H1 (cell line): ENCODE measurements at regions not wholly inside any gene's neighbourhood (a gene's known extent, or its start where the extent isn't known, plus 50 kb on each side); places are given as distances from the start of the nearest gene placed in this dataset.

ENCODE experiments used
- CTCF ChIA-PET: fragments of 300-600 bp; sonication (Branson Sonifier 250); formaldehyde crosslinking; loops from one replicate; lab custom pipeline; 2021; ENCODE audit not compliant: partially characterized antibody; lab: Charles Lee
- POLR2A ChIA-PET: fragments of 300-600 bp; sonication (Branson Sonifier 250); formaldehyde crosslinking; loops from one replicate; lab custom pipeline; 2021; ENCODE audit warnings: inconsistent platforms; ENCODE audit not compliant: partially characterized antibody; lab: Charles Lee
- DNase-seq, 2 experiments: peaks; one replicate each; pipeline versions ENCODE4 v3.0.0 to v3.0.0-alpha.2; 2010 to 2022; ENCODE audit warnings: low spot score in 2 of 2, low read depth in 1 of 2, mixed read lengths in 1 of 2
- FAIRE-seq: peaks from 2 replicates; lab custom pipeline; 2011; peaks lifted over from hg19 to GRCh38; lab: Jason Lieb, UNC
- H2AFZ ChIP-seq: 2 replicates; pipeline ENCODE4 v1.8.1; 2012; ENCODE audit warnings: low read length, inconsistent platforms
- H2AK5ac ChIP-seq: 2 replicates; pipeline ENCODE4 v1.6.1; 2013; ENCODE audit warnings: low read depth, low read length
- H2BK120ac ChIP-seq: replicated peaks from 2 replicates; pipeline ENCODE3; 2013; ENCODE audit warnings: low read depth, low read length, inconsistent platforms
- H2BK12ac ChIP-seq: 2 replicates; pipeline ENCODE4 v1.6.1; 2013; ENCODE audit warnings: low read depth, low read length
- H2BK15ac ChIP-seq: 2 replicates; pipeline ENCODE4 v1.6.1; 2013; ENCODE audit warnings: low read length
- H2BK20ac ChIP-seq: 2 replicates; pipeline ENCODE4 v1.6.1; 2013; ENCODE audit warnings: low read length
- H2BK5ac ChIP-seq: 2 replicates; pipeline ENCODE4 v1.6.1; 2013; ENCODE audit warnings: low read depth, low read length
- H3K14ac ChIP-seq: 2 replicates; pipeline ENCODE4 v1.6.1; 2013; ENCODE audit warnings: inconsistent platforms; ENCODE audit not compliant: insufficient read length
- H3K18ac ChIP-seq: 2 replicates; pipeline ENCODE4 v1.6.1; 2013; ENCODE audit warnings: low read length; ENCODE audit errors: extremely low read depth
- H3K23ac ChIP-seq: 2 replicates; pipeline ENCODE4 v1.6.1; 2013; ENCODE audit warnings: inconsistent platforms; ENCODE audit not compliant: insufficient read length
- H3K23me2 ChIP-seq: 2 replicates; pipeline ENCODE4 v1.6.1; 2013; ENCODE audit warnings: low read depth, low read length
- H3K27ac ChIP-seq: 2 replicates; pipeline ENCODE4 v1.6.1; 2011; ENCODE audit warnings: low read depth, low read length, inconsistent platforms
- H3K27me3 ChIP-seq, 4 experiments: replicated peaks in 1 of 4; 1 replicate in 1 of 4; 2 replicates in 3 of 4; pipeline versions ENCODE4 v1.6.1 to v1.8.1; 2011 to 2013; ENCODE audit warnings: low read length in 3 of 4, mild to moderate bottlenecking in 3 of 4, inconsistent platforms in 2 of 4, mixed read lengths in 2 of 4, moderate library complexity in 1 of 4; ENCODE audit not compliant: control insufficient read depth in 3 of 4, insufficient read depth in 3 of 4; ENCODE audit errors: extremely low read depth in 1 of 4
- H3K36me3 ChIP-seq, 4 experiments: 2 replicates each; pipeline versions ENCODE4 v1.6.1 to v1.8.1; 2011 to 2013; ENCODE audit warnings: mild to moderate bottlenecking in 4 of 4, low read length in 3 of 4, moderate library complexity in 2 of 4, control low read depth in 1 of 4, inconsistent platforms in 1 of 4; ENCODE audit not compliant: insufficient read depth in 4 of 4, control insufficient read depth in 2 of 4
- H3K4ac ChIP-seq: replicated peaks from 2 replicates; pipeline ENCODE3; 2013; ENCODE audit warnings: low read length, low read depth, mixed read lengths, inconsistent platforms; ENCODE audit not compliant: insufficient read length
- H3K4me1 ChIP-seq, 4 experiments: replicated peaks in 1 of 4; 1 replicate in 1 of 4; 2 replicates in 3 of 4; pipeline versions ENCODE4 v1.6.1 to v1.8.1; 2011 to 2013; ENCODE audit warnings: low read length in 3 of 4, inconsistent platforms in 2 of 4, mixed read lengths in 1 of 4; ENCODE audit not compliant: insufficient read depth in 4 of 4, control insufficient read depth in 3 of 4
- H3K4me2 ChIP-seq, 2 experiments: 2 replicates each; pipeline versions ENCODE4 v1.6.1 to v1.8.1; 2011 to 2013; ENCODE audit warnings: low read depth in 2 of 2, low read length in 2 of 2, control low read depth in 1 of 2, inconsistent platforms in 1 of 2, mild to moderate bottlenecking in 1 of 2; ENCODE audit not compliant: insufficient read depth in 1 of 2
- H3K4me3 ChIP-seq, 4 experiments: fragments of 200-600, 300-600 bp in 1 of 4; sonication (generic), shearing (Covaris generic), sonication (Bioruptor Twin) in 1 of 4; 2 replicates each; pipeline versions ENCODE4 v1.5.1 to v1.8.1; 2011 to 2016; ENCODE audit warnings: low read length in 4 of 4, low read depth in 3 of 4, control low read depth in 2 of 4, inconsistent platforms in 2 of 4, mild to moderate bottlenecking in 2 of 4, mixed read lengths in 1 of 4, moderate library complexity in 1 of 4; ENCODE audit not compliant: insufficient read depth in 2 of 4; ENCODE audit errors: extremely low read depth in 1 of 4
- H3K56ac ChIP-seq: replicated peaks from 2 replicates; pipeline ENCODE3; 2013; ENCODE audit warnings: low read depth, mild to moderate bottlenecking, mixed read lengths, low read length, inconsistent platforms; ENCODE audit not compliant: insufficient read length
- H3K79me1 ChIP-seq: 2 replicates; pipeline ENCODE4 v1.6.1; 2013; ENCODE audit warnings: low read depth, low read length, control low read depth
- H3K79me2 ChIP-seq, 2 experiments: 2 replicates each; pipeline versions ENCODE4 v1.6.1 to v1.8.1; 2012 to 2013; ENCODE audit warnings: low read length in 2 of 2, mild to moderate bottlenecking in 2 of 2, inconsistent platforms in 1 of 2; ENCODE audit not compliant: insufficient read depth in 2 of 2, control insufficient read depth in 1 of 2
- H3K9ac ChIP-seq, 4 experiments: replicated peaks in 1 of 4; 1 replicate in 1 of 4; 2 replicates in 3 of 4; pipeline versions ENCODE4 v1.6.1 to v1.8.1; 2011 to 2013; ENCODE audit warnings: low read depth in 3 of 4, low read length in 3 of 4, control low read depth in 2 of 4, mild to moderate bottlenecking in 2 of 4, moderate library complexity in 2 of 4, inconsistent platforms in 1 of 4; ENCODE audit errors: extremely low read depth in 1 of 4
- H3K9me3 ChIP-seq, 2 experiments: 2 replicates each; pipeline versions ENCODE4 v1.6.1 to v1.8.1; 2012 to 2013; ENCODE audit warnings: mild to moderate bottlenecking in 2 of 2, moderate library complexity in 2 of 2, control low read depth in 1 of 2, inconsistent platforms in 1 of 2, low read depth in 1 of 2, low read length in 1 of 2, mixed read lengths in 1 of 2; ENCODE audit not compliant: insufficient read depth in 2 of 2
- H4K20me1 ChIP-seq, 2 experiments: replicated peaks in 1 of 2; 2 replicates each; pipeline versions ENCODE3 to v1.8.1; 2011 to 2013; ENCODE audit warnings: inconsistent platforms in 2 of 2, low read length in 2 of 2, mild to moderate bottlenecking in 1 of 2; ENCODE audit not compliant: insufficient read depth in 2 of 2, control insufficient read depth in 1 of 2
- H4K5ac ChIP-seq: 2 replicates; pipeline ENCODE4 v1.6.1; 2013; ENCODE audit warnings: low read length, low read depth, mixed read lengths, inconsistent platforms; ENCODE audit not compliant: insufficient read length
- H4K8ac ChIP-seq: 2 replicates; pipeline ENCODE4 v1.8.0; 2013; ENCODE audit warnings: mild to moderate bottlenecking, moderate library complexity, low read length, inconsistent platforms; ENCODE audit not compliant: insufficient read depth; ENCODE audit errors: extremely low read depth
- H4K91ac ChIP-seq: replicated peaks from 2 replicates; pipeline ENCODE3; 2013; ENCODE audit warnings: low read length, mixed read lengths, inconsistent platforms; ENCODE audit not compliant: insufficient read length
- CREB1 ChIP-seq: IDR thresholded peaks from 2 replicates; pipeline ENCODE4 v1.6.1; 2012; ENCODE audit warnings: inconsistent platforms
- EGR1 ChIP-seq: IDR thresholded peaks from 2 replicates; pipeline ENCODE4 v1.6.1; 2011; ENCODE audit warnings: low read depth, low read length, borderline replicate concordance
- KDM4A ChIP-seq: IDR thresholded peaks from one replicate; pipeline ENCODE4 v1.7.1; 2012; ENCODE audit warnings: low read depth, mild to moderate bottlenecking, moderate library complexity, low read length, inconsistent platforms; ENCODE audit not compliant: severe bottlenecking
- PHF8 ChIP-seq: fragments of 200-600 bp; sonication (generic); conservative IDR thresholded peaks from 2 replicates; pipeline ENCODE4 v1.7.1; 2012; ENCODE audit warnings: low read depth, mild to moderate bottlenecking, inconsistent platforms, low read length, moderate library complexity
- POLR2A ChIP-seq, 2 experiments: IDR thresholded peaks; 1 replicate in 1 of 2; 2 replicates in 1 of 2; pipeline ENCODE4 v1.6.1; 2011; ENCODE audit warnings: low read depth in 2 of 2, low read length in 2 of 2, mild to moderate bottlenecking in 2 of 2; ENCODE audit errors: control extremely low read depth in 1 of 2
- POLR2AphosphoS5 ChIP-seq: IDR thresholded peaks from 2 replicates; pipeline ENCODE4 v1.6.1; 2011; ENCODE audit warnings: low read depth, low read length
- RNF2 ChIP-seq: fragments of 200-900, 300-1000 bp; sonication (generic); IDR thresholded peaks from 2 replicates; pipeline ENCODE4 v1.7.1; 2016; ENCODE audit warnings: borderline replicate concordance, low read depth, mild to moderate bottlenecking, antibody characterized with exemption, low read length; ENCODE audit not compliant: poor library complexity, severe bottlenecking; ENCODE audit errors: missing control alignments
- RXRA ChIP-seq: IDR thresholded peaks from 2 replicates; pipeline ENCODE4 v1.6.1; 2011; ENCODE audit warnings: low read depth, mild to moderate bottlenecking, low read length, moderate library complexity; ENCODE audit not compliant: insufficient read depth
- SP4 ChIP-seq: IDR thresholded peaks from 2 replicates; pipeline ENCODE4 v1.6.1; 2012; ENCODE audit warnings: low read length, inconsistent platforms
- YY1 ChIP-seq: IDR thresholded peaks from 2 replicates; pipeline ENCODE4 v1.6.1; 2011; ENCODE audit warnings: low read depth, mild to moderate bottlenecking, low read length
- WGBS, 2 experiments: shearing (Covaris generic) in 1 of 2; methylation state at CpG; one replicate each; pipeline versions ENCODE4 v1.1.6 to v1.1.7; 2013 to 2015; ENCODE audit warnings: low lambda C conversion rate in 2 of 2, mixed read lengths in 2 of 2, inconsistent platforms in 1 of 2, low coverage in 1 of 2, missing lambda C conversion rate in 1 of 2; ENCODE audit not compliant: insufficient replicate concordance in 2 of 2, insufficient coverage in 1 of 2, insufficient read length in 1 of 2; ENCODE audit errors: extremely low coverage in 1 of 2, missing lambda C conversion rate in 1 of 2; 5-methylcytosine and 5-hydroxymethylcytosine counted together

DNA sequence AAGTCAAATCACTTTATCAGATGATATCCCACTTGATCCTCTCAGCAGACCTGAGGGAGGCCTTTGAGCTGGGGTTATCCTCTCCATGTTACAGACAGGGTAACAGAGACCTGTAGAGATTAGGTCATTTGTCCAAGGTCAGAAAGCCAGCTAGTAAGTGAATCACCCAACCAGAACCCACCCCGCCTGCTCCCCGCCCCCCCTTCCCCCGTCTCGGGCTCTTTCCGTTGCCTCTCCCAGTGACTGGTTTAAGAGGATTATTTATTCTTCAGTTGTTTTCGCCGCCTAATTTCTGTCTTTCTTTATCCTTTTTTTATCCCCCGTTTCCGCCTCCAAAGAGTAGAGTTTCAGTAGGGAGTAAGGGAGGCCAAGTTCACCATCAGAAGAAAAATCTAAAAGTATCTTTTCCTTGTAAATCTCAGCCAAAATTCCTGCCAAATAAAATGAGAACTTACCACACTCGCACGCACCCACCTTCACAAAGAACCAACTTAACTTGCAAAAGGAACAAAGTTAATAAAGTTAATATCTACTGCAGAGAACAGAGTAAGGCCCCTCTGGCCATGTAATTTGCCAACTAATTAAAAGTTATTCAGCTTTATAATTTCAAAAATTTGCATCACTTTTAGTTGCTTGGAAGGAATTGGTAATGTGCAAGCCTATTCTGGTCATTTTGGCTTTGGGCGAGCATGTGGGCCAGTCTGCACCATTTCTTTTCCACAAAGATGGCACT is 76.8 kb upstream of the TRABD2B start:
- Histone ChIP-seq H2AFZ (no peak overlapping the region), H3K14ac (no peak overlapping the region), H3K4me2 (no peak overlapping the region), H3K56ac (no peak overlapping the region), H3K23me2 (no peaks in the 10 kb centered on the region; the same call in 1 of the 2 replicates), H3K79me2 (no peaks in the 10 kb centered on the region), H3K9me3 (no peaks in the 10 kb centered on the region), H4K91ac (no peak overlapping the region), H3K4ac (no peak overlapping the region), H2BK12ac (no peak overlapping the region), H2AK5ac (no peak overlapping the region), H4K20me1 (no peaks in the 10 kb centered on the region), H3K36me3 (no peaks in the 10 kb centered on the region), H3K18ac (no peak overlapping the region), H4K8ac (no peak overlapping the region), H3K79me1 (no peaks in the 10 kb centered on the region), H2BK120ac (no peak overlapping the region), H2BK5ac (no peak overlapping the region), H3K27me3 (no peaks in the 10 kb centered on the region; a peak in 2 of 7 replicates)
- CTCF ChIA-PET = interaction anchor here (0.6 to 3.4 kb wide), 5 partner anchors 10 to 177 kb away, joined by 3 to 16 read pairs (median 4); no protein-coding TSS in a partner anchor
- no peak for DNase-seq
- WGBS, 2 experiments = 76% methylated on average over 10 of the region's 12 CpGs; no CpG with 5 or more reads in 1 of the 2 experiments
- POLR2A ChIA-PET = no interaction called here
- TF ChIP-seq RNF2 = no peak
- no peak for TF ChIP-seq RXRA
- no peak for TF ChIP-seq EGR1
- TF ChIP-seq YY1 = no peak
- no peak for TF ChIP-seq CREB1
- TF ChIP-seq SP4 = no peak
- no peak for TF ChIP-seq POLR2A (IDR thresholded peaks at IDR 0.05; ENCODE audit: control extremely low read depth in 1 of 2, low read depth in 2 of 2, low read length in 2 of 2)
- no peak for TF ChIP-seq KDM4A
- no peak for TF ChIP-seq PHF8
- no peak for TF ChIP-seq POLR2AphosphoS5
- TF ChIP-seq, all 59 proteins: peak for 0
- H3K4me3 ChIP-seq = no peak overlapping the region
- H3K4me1 ChIP-seq = no peaks in the 10 kb centered on the region
- H3K9ac ChIP-seq = no peak overlapping the region
- no peak overlapping the region for H2BK20ac ChIP-seq
- H2BK15ac ChIP-seq = no peak overlapping the region
- H3K27ac ChIP-seq = no peak overlapping the region
- H4K5ac ChIP-seq = no peak overlapping the region
- no peak overlapping the region for H3K23ac ChIP-seq
- FAIRE-seq = no peak
